HG03045 (cell line): ENCODE measurements at regions not wholly inside any gene's neighbourhood (a gene's known extent, or its start where the extent isn't known, plus 50 kb on each side); places are given as distances from the start of the nearest gene placed in this dataset.
A peak's percentile ranks its signal among the peaks of the same experiment; 100 is the strongest.
"Not testable (repeated sequence)": the region's sequence is repeated elsewhere in the genome, so short reads cannot be mapped to it uniquely, and the experiment has no call there.

Experiments used
- ATAC-seq: cut with Tn5 transposase; IDR thresholded peaks from one replicate; pipeline ENCODE4 v1.9.1; 2021; ENCODE audit warnings: mild to moderate bottlenecking, moderate library complexity; ENCODE audit not compliant: unreplicated experiment

GRCh38 chr3:18693588-18694329 lies 268.6 kb upstream of the SATB1 start:
- not testable (repeated sequence) for ATAC-seq

- no peak for ATAC-seq
Observed at GRCh38 chr3:18687286-18687685, 262.1 kb upstream of the SATB1 start.

GRCh38 chr3:18683900-18684299 lies 258.8 kb upstream of the SATB1 start:
- ATAC-seq, result no peak

GRCh38 chr3:18681818-18682345 lies 256.7 kb upstream of the SATB1 start:
- no peak for ATAC-seq

GRCh38 chr3:18680758-18681157 lies 255.6 kb upstream of the SATB1 start:
- ATAC-seq, result no peak

GRCh38 chr3:18679238-18679637 lies 254.1 kb upstream of the SATB1 start:
- no peak for ATAC-seq

- ATAC-seq, result no peak
Observed at GRCh38 chr3:18675197-18675596, 250.1 kb upstream of the SATB1 start.

- no peak for ATAC-seq
Observed at GRCh38 chr3:18672561-18672960, 247.4 kb upstream of the SATB1 start.

- no peak for ATAC-seq
Observed at GRCh38 chr3:18670759-18671158, 245.6 kb upstream of the SATB1 start.

GRCh38 chr3:18669374-18669773 lies 244.2 kb upstream of the SATB1 start:
- no peak for ATAC-seq

- ATAC-seq, result no peak
Observed at GRCh38 chr3:18667552-18667951, 242.4 kb upstream of the SATB1 start.

- ATAC-seq, result no peak
Observed at GRCh38 chr3:18666655-18667054, 241.5 kb upstream of the SATB1 start.

- ATAC-seq, result no peak
Observed at GRCh38 chr3:18660059-18660458, 234.9 kb upstream of the SATB1 start.

GRCh38 chr3:18657858-18658820 lies 233.0 kb upstream of the SATB1 start:
- no peak for ATAC-seq

GRCh38 chr3:18656866-18657265 lies 231.7 kb upstream of the SATB1 start:
- ATAC-seq, result no peak

- no peak for ATAC-seq
Observed at GRCh38 chr3:18656410-18656809, 231.3 kb upstream of the SATB1 start.

- ATAC-seq, result no peak
Observed at GRCh38 chr3:18655827-18656226, 230.7 kb upstream of the SATB1 start.

GRCh38 chr3:18652781-18653180 lies 227.6 kb upstream of the SATB1 start:
- no peak for ATAC-seq

- ATAC-seq, result no peak
Observed at GRCh38 chr3:18650731-18651130, 225.6 kb upstream of the SATB1 start.

GRCh38 chr3:18649666-18650363 lies 224.7 kb upstream of the SATB1 start:
- peak; percentile 80 for ATAC-seq

GRCh38 chr3:18648868-18649462 lies 223.8 kb upstream of the SATB1 start:
- no peak for ATAC-seq
